Nucleus accumbens (tissue), 56 donors: ENCODE measurements at regions not wholly inside any gene's neighbourhood (a gene's known extent, or its start where the extent isn't known, plus 50 kb on each side); places are given as distances from the start of the nearest gene placed in this dataset.

Source experiments
- DNase-seq, 56 donors: peaks; one replicate each; lab custom pipeline; 2025; lab: John Stamatoyannopoulos, UW

GRCh38 chr4:127048376-127049044, 584.2 kb upstream of the INTU start:
- DNase-seq: no peak

- DNase-seq: no peak
Observed at GRCh38 chr4:127049526-127049925, 583.2 kb upstream of the INTU start.

GRCh38 chr4:127052742-127053141, 580.0 kb upstream of the INTU start:
- no peak for DNase-seq

- DNase-seq: peak in 42 of 56 donors; percentile 2 to 71 (median 15)
Observed at GRCh38 chr4:127055357-127055756, 577.4 kb upstream of the INTU start.

GRCh38 chr4:127069675-127070074, 563.1 kb upstream of the INTU start:
- no peak for DNase-seq

GRCh38 chr4:127071443-127071842, 561.3 kb upstream of the INTU start:
- no peak for DNase-seq

- no peak for DNase-seq
Observed at GRCh38 chr4:127080141-127080540, 552.6 kb upstream of the INTU start.

- no peak for DNase-seq
Observed at GRCh38 chr4:127081041-127081440, 551.7 kb upstream of the INTU start.

- no peak for DNase-seq
Observed at GRCh38 chr4:127082986-127083385, 549.8 kb upstream of the INTU start.

GRCh38 chr4:127084666-127085065, 548.1 kb upstream of the INTU start:
- no peak for DNase-seq

GRCh38 chr4:127097061-127097460, 535.7 kb upstream of the INTU start:
- no peak for DNase-seq

GRCh38 chr4:127102361-127102760, 530.4 kb upstream of the INTU start:
- no peak for DNase-seq

- peak in 1 of 56 donors; percentile 4 for DNase-seq
Observed at GRCh38 chr4:127103681-127104115, 529.1 kb upstream of the INTU start.

GRCh38 chr4:127113844-127114362, 518.9 kb upstream of the INTU start:
- DNase-seq: no peak

GRCh38 chr4:127118681-127119080, 514.1 kb upstream of the INTU start:
- no peak for DNase-seq

GRCh38 chr4:127120441-127121090, 512.2 kb upstream of the INTU start:
- DNase-seq: no peak

GRCh38 chr4:127124919-127125318, 507.8 kb upstream of the INTU start:
- no peak for DNase-seq

GRCh38 chr4:127126718-127127117, 506.0 kb upstream of the INTU start:
- no peak for DNase-seq

- no peak for DNase-seq
Observed at GRCh38 chr4:127131527-127131926, 501.2 kb upstream of the INTU start.

GRCh38 chr4:127134490-127134889, 498.3 kb upstream of the INTU start:
- DNase-seq: no peak

GRCh38 chr4:127138586-127138985, 494.2 kb upstream of the INTU start:
- no peak for DNase-seq

- no peak for DNase-seq
Observed at GRCh38 chr4:127139788-127140286, 492.9 kb upstream of the INTU start.
